ENCODE measurements at regions not wholly inside any gene's neighbourhood (a gene's known extent, or its start where the extent isn't known, plus 50 kb on each side); places are given as distances from the start of the nearest gene placed in this dataset.

DNA sequence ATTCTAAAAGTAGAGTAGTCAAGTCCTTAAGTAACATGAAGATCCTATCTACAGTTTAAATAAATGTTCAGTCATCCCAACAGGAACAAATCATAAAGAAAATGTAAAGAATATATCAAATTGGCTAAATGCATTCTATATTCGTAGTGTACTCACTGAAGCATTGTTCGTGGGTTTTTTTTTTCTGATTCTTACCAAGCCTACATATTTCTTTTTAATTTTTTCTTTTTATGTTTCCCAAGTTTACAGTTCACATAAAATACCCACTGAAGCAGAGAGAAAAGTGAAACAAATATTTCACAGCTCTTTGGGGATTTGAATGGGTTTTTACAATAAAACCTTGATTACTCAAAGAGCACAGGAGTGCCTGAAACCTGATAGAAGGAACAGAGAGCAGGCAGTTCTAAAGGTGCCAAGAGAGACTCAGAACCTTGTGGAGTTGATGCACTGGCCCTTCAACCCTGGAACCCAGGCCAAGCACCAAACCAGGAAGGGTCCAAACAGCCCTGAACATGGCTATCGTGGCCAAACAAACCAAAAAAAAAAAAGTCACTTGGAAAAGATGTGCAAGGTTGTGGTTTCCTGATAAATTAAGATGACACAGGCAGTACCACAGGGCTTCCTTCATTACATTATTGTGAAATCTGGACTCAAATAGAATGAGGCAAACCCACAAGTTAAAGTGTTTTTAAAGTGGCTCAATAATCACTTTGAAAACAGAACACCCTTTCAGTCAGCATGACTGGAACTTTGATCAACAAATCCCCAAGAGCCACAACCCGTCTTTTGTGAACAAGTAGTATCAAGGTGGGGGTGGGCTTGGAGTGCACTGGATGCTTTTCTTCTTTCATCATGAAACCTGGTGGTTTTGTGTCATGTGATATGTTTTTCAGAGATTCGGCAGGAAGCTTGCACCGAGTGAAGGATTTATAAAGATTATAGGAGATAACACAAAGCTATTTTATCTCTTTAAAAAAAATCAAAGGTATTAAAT lies 245.0 kb upstream of the FN1 start:
- peaks cover 24% of the 10 kb centered on the region for H3F3A ChIP-seq (replicated peaks; ENCODE audit: insufficient read depth)
- no peak overlapping the region for H3K9ac ChIP-seq
- POLR2A ChIA-PET, result no interaction called here
- H3K9me3 ChIP-seq, result no peaks in the 10 kb centered on the region
- CTCF ChIA-PET, result no interaction called here
- peak overlapping the region in 1 of 2 experiments; percentile 46; a peak in 2 of 4 replicates for H3K27ac ChIP-seq (ENCODE audit: low read depth in 2 of 2, low read length in 1 of 2)
- no peaks in the 10 kb centered on the region for H3K79me2 ChIP-seq (ENCODE audit: insufficient read depth)
- H3K4me3 ChIP-seq (ENCODE audit: low read depth in 2 of 2, low read length in 1 of 2), result no peak overlapping the region
- 51% methylated on average over 6 of the region's 6 CpGs for WGBS (ENCODE audit: low lambda C conversion rate)
- H3K36me3 ChIP-seq (replicated peaks in 1 of 2; ENCODE audit: control insufficient read depth in 1 of 2, insufficient read depth in 2 of 2, low read length in 1 of 2), result no peaks in the 10 kb centered on the region
- H4K20me1 ChIP-seq (ENCODE audit: insufficient read depth), result no peaks in the 10 kb centered on the region
- no peak overlapping the region for H3K4me2 ChIP-seq
- DNase-seq, result no peak
- peak; percentile 58 for TF ChIP-seq TCF12 (IDR thresholded peaks at IDR 0.05)
- TF ChIP-seq, protein P1, sequence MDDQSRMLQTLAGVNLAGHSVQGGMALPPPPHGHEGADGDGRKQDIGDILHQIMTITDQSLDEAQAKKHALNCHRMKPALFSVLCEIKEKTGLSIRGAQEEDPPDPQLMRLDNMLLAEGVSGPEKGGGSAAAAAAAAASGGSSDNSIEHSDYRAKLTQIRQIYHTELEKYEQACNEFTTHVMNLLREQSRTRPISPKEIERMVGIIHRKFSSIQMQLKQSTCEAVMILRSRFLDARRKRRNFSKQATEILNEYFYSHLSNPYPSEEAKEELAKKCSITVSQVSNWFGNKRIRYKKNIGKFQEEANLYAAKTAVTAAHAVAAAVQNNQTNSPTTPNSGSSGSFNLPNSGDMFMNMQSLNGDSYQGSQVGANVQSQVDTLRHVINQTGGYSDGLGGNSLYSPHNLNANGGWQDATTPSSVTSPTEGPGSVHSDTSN (IDR thresholded peaks at IDR 0.05), result peak; percentile 41; the same call in 1 of the 2 replicates
- peak in 1 of 2 experiments; percentile 43; a peak in 1 of 4 replicates for TF ChIP-seq EP300 (IDR thresholded peaks at IDR 0.05; ENCODE audit: borderline replicate concordance in 1 of 2, low read depth in 1 of 2, low read length in 1 of 2)
- TF ChIP-seq ELF1 (IDR thresholded peaks at IDR 0.05), result no peak
- TF ChIP-seq, protein P2, sequence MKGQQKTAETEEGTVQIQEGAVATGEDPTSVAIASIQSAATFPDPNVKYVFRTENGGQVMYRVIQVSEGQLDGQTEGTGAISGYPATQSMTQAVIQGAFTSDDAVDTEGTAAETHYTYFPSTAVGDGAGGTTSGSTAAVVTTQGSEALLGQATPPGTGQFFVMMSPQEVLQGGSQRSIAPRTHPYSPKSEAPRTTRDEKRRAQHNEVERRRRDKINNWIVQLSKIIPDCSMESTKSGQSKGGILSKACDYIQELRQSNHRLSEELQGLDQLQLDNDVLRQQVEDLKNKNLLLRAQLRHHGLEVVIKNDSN (IDR thresholded peaks at IDR 0.05; ENCODE audit: borderline replicate concordance, low read depth), result peak; percentile 52; the same call in 1 of the 2 replicates
- peak; percentile 22; the same call in 1 of the 2 replicates for TF ChIP-seq MEF2A (IDR thresholded peaks at IDR 0.05; ENCODE audit: borderline replicate concordance, low read depth)
- no peak for TF ChIP-seq SMC3 (IDR thresholded peaks at IDR 0.05; ENCODE audit: low read depth, low read length)
- TF ChIP-seq FOXM1 (IDR thresholded peaks at IDR 0.05; ENCODE audit: low read depth), result peak; percentile 28; the same call in 1 of the 2 replicates
- peaks cover 12 to 25% of the 10 kb centered on the region in 2 experiments for H3K4me1 ChIP-seq (ENCODE audit: control insufficient read depth in 1 of 2, insufficient read depth in 2 of 2, low read depth in 1 of 2, low read length in 1 of 2)
- no peaks in the 10 kb centered on the region for H3K27me3 ChIP-seq (ENCODE audit: insufficient read depth)
- peak overlapping the region; percentile 61; the same call in 1 of the 2 replicates for H2AFZ ChIP-seq (ENCODE audit: low read depth)
- H3K9me2 ChIP-seq, result no peaks in the 10 kb centered on the region

DNA sequence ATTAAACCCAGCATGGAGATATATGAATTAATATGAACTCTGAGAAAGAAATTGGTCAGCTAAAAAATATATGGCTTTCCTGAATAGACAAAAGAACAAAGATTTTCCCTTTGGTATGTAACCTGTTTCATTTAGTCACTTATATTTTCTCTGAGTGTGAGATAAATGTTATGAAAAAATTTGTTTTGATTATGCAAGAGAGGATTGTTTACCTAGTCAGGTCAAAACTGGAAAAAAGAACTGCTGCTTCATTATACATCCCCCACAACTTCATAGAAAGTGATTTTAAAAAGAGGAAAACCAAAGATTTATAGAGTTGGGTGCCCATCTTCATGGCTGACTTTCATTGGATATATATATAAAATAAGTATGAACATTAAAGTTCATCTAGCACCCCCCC lies 242.2 kb upstream of the FN1 start:
- no peaks in the 10 kb centered on the region for H3K36me3 ChIP-seq (replicated peaks in 1 of 2; ENCODE audit: control insufficient read depth in 1 of 2, insufficient read depth in 2 of 2, low read length in 1 of 2)
- DNase-seq, result no peak

More for the DNA sequence above, 242.2 kb upstream of the FN1 start:
- Histone ChIP-seq H3K9me2 (no peaks in the 10 kb centered on the region), H3K79me2 (ENCODE audit: insufficient read depth) (no peaks in the 10 kb centered on the region), H3K9me3 (peaks cover 7% of the 10 kb centered on the region), H3K9ac (no peak overlapping the region), H4K20me1 (ENCODE audit: insufficient read depth) (no peaks in the 10 kb centered on the region), H3K4me2 (no peak overlapping the region), H3K27me3 (ENCODE audit: insufficient read depth) (no peaks in the 10 kb centered on the region), H3K4me1 (ENCODE audit: control insufficient read depth in 1 of 2, insufficient read depth in 2 of 2, low read depth in 1 of 2, low read length in 1 of 2) (peaks cover 3 to 17% of the 10 kb centered on the region in 2 experiments; a peak in 3 of 4 replicates), H3K27ac (ENCODE audit: low read depth in 2 of 2, low read length in 1 of 2) (no peak overlapping the region), H3F3A (replicated peaks; ENCODE audit: insufficient read depth) (peaks cover 9% of the 10 kb centered on the region), H3K4me3 (ENCODE audit: low read depth in 2 of 2, low read length in 1 of 2) (no peak overlapping the region), H2AFZ (ENCODE audit: low read depth) (peak overlapping the region; percentile 44; the same call in 1 of the 2 replicates)
- POLR2A ChIA-PET, result no interaction called here
- CTCF ChIA-PET, result no interaction called here
- TF ChIP-seq YY1 (IDR thresholded peaks at IDR 0.05; ENCODE audit: low read depth), result no peak
- TF ChIP-seq EZH2phosphoT487 (IDR thresholded peaks at IDR 0.05; ENCODE audit: borderline replicate concordance, low read depth), result no peak
- no peak for TF ChIP-seq TCF12 (IDR thresholded peaks at IDR 0.05)
- no peak for TF ChIP-seq EP300 (IDR thresholded peaks at IDR 0.05; ENCODE audit: borderline replicate concordance in 1 of 2, low read depth in 1 of 2, low read length in 1 of 2)

Data from SK-N-SH (cell line).